Activated CD8-positive, alpha-beta T cell treated with anti-CD3 and anti-CD28 coated beads for 36 hours (primary cell): ENCODE measurements at regions not wholly inside any gene's neighbourhood (a gene's known extent, or its start where the extent isn't known, plus 50 kb on each side); places are given as distances from the start of the nearest gene placed in this dataset.

ENCODE experiments used
- ATAC-seq: fragments of 200-7000 bp; cut with Tn5 transposase; one replicate; pipeline ENCODE4 v1.10.0; 2021; ENCODE audit warnings: mild to moderate bottlenecking, moderate library complexity
- CTCF ChIA-PET: fragments of 350-600 bp; sonication (Branson Sonifier 250); formaldehyde crosslinking; loops from one replicate; lab custom pipeline; 2021; ENCODE audit warnings: antibody characterized with exemption; lab: Charles Lee
- POLR2A ChIA-PET: fragments of 350-600 bp; sonication (Branson Sonifier 250); formaldehyde crosslinking; loops from one replicate; lab custom pipeline; 2021; ENCODE audit warnings: antibody characterized with exemption; lab: Charles Lee
- DNase-seq: peaks from one replicate; pipeline ENCODE4 v3.0.0-alpha.2; 2020
- H3K27ac Mint-ChIP-seq: one replicate; pipeline ENCODE4 v1.8.0; 2021; ENCODE audit warnings: mild to moderate bottlenecking, mixed read lengths
- H3K27me3 Mint-ChIP-seq: one replicate; pipeline ENCODE4 v1.8.0; 2021; ENCODE audit warnings: mixed read lengths
- H3K36me3 Mint-ChIP-seq: one replicate; pipeline ENCODE4 v1.8.0; 2021; ENCODE audit warnings: low read depth, mixed read lengths
- H3K4me1 Mint-ChIP-seq: one replicate; pipeline ENCODE4 v1.8.0; 2021; ENCODE audit warnings: low read depth, mixed read lengths
- H3K4me3 Mint-ChIP-seq: one replicate; pipeline ENCODE4 v1.8.0; 2021; ENCODE audit warnings: mild to moderate bottlenecking, moderate library complexity, mixed read lengths
- H3K9me3 Mint-ChIP-seq: one replicate; pipeline ENCODE4 v1.8.0; 2021; ENCODE audit warnings: mixed read lengths
- CTCF ChIP-seq: fragments of 200-600 bp; IDR thresholded peaks from one replicate; pipeline ENCODE4 v1.8.0; 2022; ENCODE audit warnings: antibody characterized with exemption, mild to moderate bottlenecking
- intact Hi-C: fragments of 100-400 bp; cut with micrococcal nuclease; formaldehyde crosslinking; loops from one replicate; pipeline ENCODE4 v1.10.0; 2022

GRCh38 chr13:29684441-29684840 is 89.0 kb upstream of the SLC7A1 start:
- ChIA-PET POLR2A (no interaction called here), CTCF (no interaction called here)
- intact Hi-C loops = no loop called here
- DNase-seq = no peak
- Mint-ChIP-seq H3K9me3 (no peaks in the 10 kb centered on the region), H3K27ac (no peak overlapping the region), H3K4me1 (no peaks in the 10 kb centered on the region), H3K27me3 (peaks cover 15% of the 10 kb centered on the region), H3K4me3 (no peak overlapping the region), H3K36me3 (no peaks in the 10 kb centered on the region)
- TF ChIP-seq CTCF = no peak
- no peak for ATAC-seq

- intact Hi-C loops = no loop called here
- Mint-ChIP-seq H3K27ac (no peak overlapping the region), H3K9me3 (no peaks in the 10 kb centered on the region), H3K36me3 (no peaks in the 10 kb centered on the region), H3K4me1 (no peaks in the 10 kb centered on the region), H3K27me3 (peaks cover 13% of the 10 kb centered on the region), H3K4me3 (no peak overlapping the region)
- ATAC-seq (no peak), DNase-seq (no peak)
- ChIA-PET POLR2A (no interaction called here), CTCF (interaction anchor here (0.9 to 1.4 kb wide), 4 partner anchors 19 to 175 kb away, joined by 3 read pairs; no protein-coding TSS in a partner anchor)
- TF ChIP-seq CTCF = no peak
Observed at GRCh38 chr13:29683041-29683440, 87.6 kb upstream of the SLC7A1 start.

GRCh38 chr13:29681864-29682263 is 86.4 kb upstream of the SLC7A1 start:
- ATAC-seq (no peak), DNase-seq (no peak)
- Mint-ChIP-seq H3K27me3 (peaks cover 8% of the 10 kb centered on the region), H3K4me3 (no peak overlapping the region), H3K27ac (no peak overlapping the region), H3K36me3 (no peaks in the 10 kb centered on the region), H3K9me3 (no peaks in the 10 kb centered on the region), H3K4me1 (no peaks in the 10 kb centered on the region)
- intact Hi-C loops = no loop called here
- no peak for TF ChIP-seq CTCF
- POLR2A ChIA-PET = no interaction called here
- CTCF ChIA-PET = interaction anchor here (0.8 to 1.4 kb wide), 2 partner anchors 25 to 174 kb away, joined by 3 read pairs; no protein-coding TSS in a partner anchor

GRCh38 chr13:29679396-29680053 is 84.0 kb upstream of the SLC7A1 start:
- Mint-ChIP-seq H3K27ac (no peak overlapping the region), H3K4me3 (no peak overlapping the region), H3K27me3 (peaks cover 7% of the 10 kb centered on the region), H3K36me3 (no peaks in the 10 kb centered on the region), H3K4me1 (no peaks in the 10 kb centered on the region), H3K9me3 (no peaks in the 10 kb centered on the region)
- ATAC-seq (no peak), DNase-seq (no peak)
- ChIA-PET POLR2A (no interaction called here), CTCF (no interaction called here)
- intact Hi-C loops = no loop called here
- no peak for TF ChIP-seq CTCF

- H3K36me3 Mint-ChIP-seq = no peaks in the 10 kb centered on the region
- H3K27me3 Mint-ChIP-seq = peaks cover 7% of the 10 kb centered on the region
- POLR2A ChIA-PET = no interaction called here
- no peaks in the 10 kb centered on the region for H3K4me1 Mint-ChIP-seq
- DNase-seq (no peak), ATAC-seq (no peak)
- no peak overlapping the region for H3K27ac Mint-ChIP-seq
- no peak overlapping the region for H3K4me3 Mint-ChIP-seq
- intact Hi-C loops = no loop called here
- TF ChIP-seq CTCF = no peak
- no peaks in the 10 kb centered on the region for H3K9me3 Mint-ChIP-seq
- CTCF ChIA-PET = no interaction called here
Observed at GRCh38 chr13:29677627-29678026, 82.1 kb upstream of the SLC7A1 start.
